GM10266 (cell line): ENCODE measurements at regions not wholly inside any gene's neighbourhood (a gene's known extent, or its start where the extent isn't known, plus 50 kb on each side); places are given as distances from the start of the nearest gene placed in this dataset.
"Not testable (repeated sequence)": the region's sequence is repeated elsewhere in the genome, so short reads cannot be mapped to it uniquely, and the experiment has no call there.

Experiments used
- DNase-seq: peaks from one replicate; pipeline ENCODE4 v3.0.0; 2012; ENCODE audit errors: extremely low spot score
- TF ChIP-seq, protein P1 (sequence below): IDR thresholded peaks from 2 replicates; pipeline ENCODE4 v1.5.1; 2012; ENCODE audit warnings: mild to moderate bottlenecking, low read depth; ENCODE audit not compliant: control insufficient read depth, insufficient read depth; ENCODE audit errors: missing control alignments

DNA sequence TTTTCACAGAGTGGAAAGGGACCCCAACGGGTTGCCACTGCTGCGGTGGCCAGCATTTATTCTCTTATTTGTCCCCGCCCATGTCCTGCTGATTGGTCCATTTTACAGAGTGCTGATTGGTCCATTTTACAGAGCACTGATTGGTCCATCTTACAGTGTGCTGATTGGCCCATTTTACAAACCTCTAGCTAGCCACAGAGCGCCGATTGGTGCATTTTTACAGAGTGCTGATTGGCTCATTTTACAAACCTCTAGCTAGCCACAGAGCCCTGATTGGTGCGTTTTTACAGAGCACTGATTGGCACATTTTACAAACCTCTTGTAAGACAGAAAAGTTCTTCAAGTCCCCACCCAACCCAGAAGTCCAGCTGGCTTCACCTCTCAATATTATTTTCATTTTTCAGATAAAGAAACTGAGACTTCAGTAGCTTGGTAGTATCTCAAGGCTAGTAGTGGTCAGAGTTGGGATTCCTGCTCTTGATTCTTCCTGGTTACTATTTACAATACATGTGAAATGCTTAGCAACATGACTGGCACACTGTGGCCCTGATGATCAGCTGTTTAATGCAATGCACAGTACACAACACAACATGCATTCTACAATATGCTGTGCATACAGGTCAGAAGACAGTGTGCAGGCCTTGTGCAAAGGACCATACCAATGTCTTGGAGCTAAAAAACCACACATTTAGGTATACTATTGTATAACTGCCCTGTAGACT is 63.6 kb upstream of the BOD1 start:
- TF ChIP-seq, protein P1, sequence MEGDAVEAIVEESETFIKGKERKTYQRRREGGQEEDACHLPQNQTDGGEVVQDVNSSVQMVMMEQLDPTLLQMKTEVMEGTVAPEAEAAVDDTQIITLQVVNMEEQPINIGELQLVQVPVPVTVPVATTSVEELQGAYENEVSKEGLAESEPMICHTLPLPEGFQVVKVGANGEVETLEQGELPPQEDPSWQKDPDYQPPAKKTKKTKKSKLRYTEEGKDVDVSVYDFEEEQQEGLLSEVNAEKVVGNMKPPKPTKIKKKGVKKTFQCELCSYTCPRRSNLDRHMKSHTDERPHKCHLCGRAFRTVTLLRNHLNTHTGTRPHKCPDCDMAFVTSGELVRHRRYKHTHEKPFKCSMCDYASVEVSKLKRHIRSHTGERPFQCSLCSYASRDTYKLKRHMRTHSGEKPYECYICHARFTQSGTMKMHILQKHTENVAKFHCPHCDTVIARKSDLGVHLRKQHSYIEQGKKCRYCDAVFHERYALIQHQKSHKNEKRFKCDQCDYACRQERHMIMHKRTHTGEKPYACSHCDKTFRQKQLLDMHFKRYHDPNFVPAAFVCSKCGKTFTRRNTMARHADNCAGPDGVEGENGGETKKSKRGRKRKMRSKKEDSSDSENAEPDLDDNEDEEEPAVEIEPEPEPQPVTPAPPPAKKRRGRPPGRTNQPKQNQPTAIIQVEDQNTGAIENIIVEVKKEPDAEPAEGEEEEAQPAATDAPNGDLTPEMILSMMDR: no peak
- DNase-seq: no peak

DNA sequence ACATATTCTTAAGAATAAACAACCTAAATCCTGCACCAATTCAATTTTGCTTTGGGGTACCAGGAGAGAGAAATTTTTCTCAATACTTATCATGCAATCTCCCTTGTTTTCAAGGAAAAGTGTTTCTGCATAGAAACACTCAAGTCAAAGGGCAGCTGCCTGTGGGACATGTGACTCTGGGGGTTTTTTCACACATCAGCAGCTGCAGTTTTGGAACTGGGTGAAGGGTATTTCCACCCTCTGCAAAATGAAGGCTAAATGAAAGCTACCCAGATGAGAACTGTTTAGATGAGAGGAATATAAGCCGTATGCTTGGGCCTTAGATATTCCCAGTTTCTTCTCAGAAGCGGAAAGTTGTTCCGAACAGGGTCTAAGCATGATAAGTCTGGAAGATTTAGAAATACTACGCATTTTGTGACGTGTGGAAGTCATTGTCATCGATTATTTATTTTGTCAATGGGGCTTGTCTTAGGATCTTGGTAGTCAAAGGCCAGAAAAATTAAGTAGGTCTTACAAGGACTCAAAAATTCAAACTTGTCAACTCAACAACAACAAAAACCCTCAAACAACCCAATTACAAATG is 64.3 kb upstream of the BOD1 start:
- peak; percentile 61 for DNase-seq
- TF ChIP-seq, protein P1: no peak

- DNase-seq: no peak
- TF ChIP-seq, protein P1: no peak
Measured at GRCh38 chr5:173682313-173682712, 65.9 kb upstream of the BOD1 start.

DNA sequence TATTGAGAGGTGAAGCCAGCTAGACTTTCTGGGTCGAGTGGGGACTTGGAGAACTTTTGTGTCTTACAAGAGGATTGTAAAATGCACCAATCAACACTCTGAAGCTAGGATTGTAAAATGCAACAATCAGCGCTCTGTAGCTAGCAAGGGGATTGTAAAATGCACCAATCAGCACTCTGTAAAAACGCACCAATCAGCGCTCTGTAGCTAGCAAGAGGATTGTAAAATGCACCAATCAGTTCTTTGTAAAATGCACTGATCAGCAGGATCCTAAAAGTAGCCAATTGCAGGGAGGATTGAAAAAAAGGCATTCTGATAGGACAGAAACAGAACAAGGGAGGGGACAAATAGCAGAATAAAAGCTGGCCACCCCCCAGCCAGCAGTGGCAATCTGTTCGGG is 68.1 kb upstream of the BOD1 start:
- DNase-seq: not testable (repeated sequence)

DNA sequence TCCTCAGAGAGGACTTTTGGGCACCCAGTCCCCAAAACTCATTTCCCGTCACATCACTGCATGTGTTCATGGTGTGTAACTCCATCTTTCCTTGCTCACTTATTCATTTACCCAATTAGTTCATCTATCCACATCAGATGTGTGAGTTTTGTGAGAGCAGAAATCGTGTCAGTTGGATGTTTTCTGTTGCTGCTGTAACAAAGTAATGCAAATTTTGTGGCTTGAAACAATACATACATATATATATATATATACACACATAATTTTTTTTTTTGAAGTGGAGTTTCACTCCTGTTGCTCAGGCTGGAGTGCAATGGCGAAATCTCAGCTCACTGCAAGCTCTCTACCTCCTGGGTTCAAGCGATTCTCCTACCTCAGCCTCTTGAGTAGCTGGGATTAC is 70.5 kb upstream of the BOD1 start:
- TF ChIP-seq, protein P1: no peak
- DNase-seq: no peak

DNA sequence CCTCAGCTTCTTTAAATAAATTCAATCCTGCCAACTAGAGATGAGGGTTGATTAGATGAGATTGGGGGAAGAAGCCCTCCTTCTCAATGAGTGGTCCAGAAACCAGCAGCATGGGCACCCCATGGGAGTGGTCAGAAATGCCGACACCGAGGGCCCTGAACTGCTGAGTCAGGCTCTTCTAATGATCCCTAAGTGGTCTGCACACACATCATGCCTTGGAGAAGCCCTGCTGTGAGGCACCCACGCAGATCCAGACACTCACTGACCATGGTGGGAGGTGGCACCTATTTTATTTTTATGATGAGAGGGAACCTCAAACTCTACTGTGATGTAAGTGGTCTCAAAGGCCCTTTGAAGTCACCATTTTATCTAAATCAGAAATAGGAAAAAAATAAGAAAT is 72.3 kb upstream of the BOD1 start:
- DNase-seq: no peak
- TF ChIP-seq, protein P1: no peak

DNA sequence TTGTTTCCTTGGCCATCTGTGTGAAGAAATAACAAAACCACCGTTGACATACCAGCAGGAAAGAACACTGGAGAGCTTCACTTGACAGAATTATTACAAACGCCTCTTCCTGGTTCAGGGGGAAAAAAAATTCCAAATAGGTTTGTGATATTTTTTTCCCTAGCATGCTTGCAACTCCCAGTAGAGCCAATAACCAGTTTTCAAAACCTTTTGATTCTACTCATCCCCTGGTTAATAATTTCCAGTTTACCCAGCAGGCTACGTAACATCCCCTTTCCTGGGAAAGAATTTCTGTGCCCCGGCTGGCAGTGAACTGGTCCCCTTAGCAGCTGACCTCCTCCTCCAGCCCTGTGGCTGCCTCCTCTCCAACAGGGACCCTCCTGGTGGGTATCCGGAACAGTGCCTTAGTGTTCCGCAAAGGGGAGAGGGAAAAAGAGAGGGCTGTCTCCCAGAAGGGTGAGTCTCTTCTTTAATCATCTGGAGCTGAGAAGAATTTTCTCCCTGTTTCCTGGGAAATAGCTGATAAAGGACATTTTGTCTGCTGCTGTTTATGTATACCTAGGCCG is 72.8 kb upstream of the BOD1 start:
- TF ChIP-seq, protein P1: no peak
- DNase-seq: no peak
